ENCODE measurements at regions not wholly inside any gene's neighbourhood (a gene's known extent, or its start where the extent isn't known, plus 50 kb on each side); places are given as distances from the start of the nearest gene placed in this dataset.

GRCh38 chr18:55657572-55658331, 69.8 kb upstream of the TCF4 start:
- Histone ChIP-seq H2AK5ac (ENCODE audit: low read depth, low read length) (no peak overlapping the region), H2BK20ac (ENCODE audit: low read depth, low read length) (no peak overlapping the region), H3K79me1 (ENCODE audit: low read depth in 1 of 2, low read length in 2 of 2) (no peaks in the 10 kb centered on the region), H3K36me3 (ENCODE audit: control insufficient read depth, insufficient read depth, low read length) (no peaks in the 10 kb centered on the region), H4K20me1 (ENCODE audit: insufficient read depth, low read length) (no peaks in the 10 kb centered on the region), H3K9me3 (ENCODE audit: control insufficient read depth, insufficient read depth, low read length) (no peaks in the 10 kb centered on the region), H2AK9ac (replicated peaks; ENCODE audit: low read depth, low read length, poor library complexity) (no peak overlapping the region), H2AFZ (replicated peaks; ENCODE audit: low read length, poor library complexity) (no peak overlapping the region), H3K14ac (replicated peaks; ENCODE audit: low read depth, low read length) (no peak overlapping the region), H3K9ac (ENCODE audit: low read depth, low read length) (no peak overlapping the region), H3K4me2 (ENCODE audit: low read depth, low read length) (no peak overlapping the region), H3K4ac (ENCODE audit: low read depth, low read length) (no peak overlapping the region), H2BK5ac (ENCODE audit: low read depth, low read length, poor library complexity, severe bottlenecking) (no peak overlapping the region), H3K18ac (ENCODE audit: low read depth, low read length) (no peak overlapping the region), H4K5ac (ENCODE audit: low read depth, low read length) (no peak overlapping the region), H3K23ac (ENCODE audit: low read depth, low read length) (no peak overlapping the region), H2BK120ac (ENCODE audit: low read depth, low read length) (no peak overlapping the region), H2BK15ac (ENCODE audit: low read depth, low read length) (no peak overlapping the region), H3K56ac (ENCODE audit: extremely low read depth, insufficient read depth, low read length) (no peak overlapping the region), H3K9me1 (ENCODE audit: insufficient read depth, low read length) (no peaks in the 10 kb centered on the region), H3K27me3 (ENCODE audit: control insufficient read depth, insufficient read depth, low read length) (peaks cover 2% of the 10 kb centered on the region; the same call in 1 of the 2 replicates), H4K91ac (ENCODE audit: insufficient read depth, low read depth, low read length) (no peak overlapping the region), H4K8ac (ENCODE audit: low read depth in 2 of 2, low read length in 2 of 2) (no peak overlapping the region), H3K27ac (ENCODE audit: insufficient read depth, low read length) (no peak overlapping the region), H3K4me1 (ENCODE audit: control insufficient read depth, insufficient read depth, low read length) (no peaks in the 10 kb centered on the region), H3K4me3 (ENCODE audit: insufficient read depth, low read depth, low read length) (no peak overlapping the region)
- intact Hi-C loops (cut with micrococcal nuclease): no loop called here
- no TSS peak for BruUV-seq (replicated peaks)
- 92% methylated on average over 2 of the region's 4 CpGs; no CpG with 5 or more reads in 1 of the 2 experiments for WGBS, 2 experiments (ENCODE audit: extremely low coverage in 2 of 2, insufficient read length in 1 of 2)
- in situ Hi-C loops (cut with MboI; ENCODE audit: low sequenced_read_pairs): no loop called here
- TF ChIP-seq BHLHE40 (IDR thresholded peaks at IDR 0.05; ENCODE audit: low read depth, low read length): no peak
- no peak for TF ChIP-seq SMC3 (IDR thresholded peaks at IDR 0.05; ENCODE audit: low read depth, low read length)
- no peak for TF ChIP-seq FOS (IDR thresholded peaks at IDR 0.05; ENCODE audit: low read depth, low read length)
- TF ChIP-seq MXI1 (IDR thresholded peaks at IDR 0.05; ENCODE audit: borderline replicate concordance, low read depth, low read length): no peak
- TF ChIP-seq RCOR1 (IDR thresholded peaks at IDR 0.05; ENCODE audit: insufficient replicate concordance, low read length): no peak
- no peak for TF ChIP-seq NFE2L2 (IDR thresholded peaks at IDR 0.05; ENCODE audit: low read depth, low read length)
- no peak for TF ChIP-seq POLR2A (IDR thresholded peaks at IDR 0.05; ENCODE audit: low read depth, low read length)
- TF ChIP-seq CHD1 (IDR thresholded peaks at IDR 0.05; ENCODE audit: low read depth, low read length): no peak
- no peak for TF ChIP-seq ELK1 (IDR thresholded peaks at IDR 0.05; ENCODE audit: borderline replicate concordance, low read depth, low read length)
- TF ChIP-seq RFX5 (IDR thresholded peaks at IDR 0.05; ENCODE audit: low read depth, low read length): no peak
- TF ChIP-seq RAD21 (IDR thresholded peaks at IDR 0.05; ENCODE audit: low read length): no peak
- TF ChIP-seq, protein P1, sequence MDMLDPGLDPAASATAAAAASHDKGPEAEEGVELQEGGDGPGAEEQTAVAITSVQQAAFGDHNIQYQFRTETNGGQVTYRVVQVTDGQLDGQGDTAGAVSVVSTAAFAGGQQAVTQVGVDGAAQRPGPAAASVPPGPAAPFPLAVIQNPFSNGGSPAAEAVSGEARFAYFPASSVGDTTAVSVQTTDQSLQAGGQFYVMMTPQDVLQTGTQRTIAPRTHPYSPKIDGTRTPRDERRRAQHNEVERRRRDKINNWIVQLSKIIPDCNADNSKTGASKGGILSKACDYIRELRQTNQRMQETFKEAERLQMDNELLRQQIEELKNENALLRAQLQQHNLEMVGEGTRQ (IDR thresholded peaks at IDR 0.05; ENCODE audit: low read depth, low read length): no peak
- TF ChIP-seq, protein P2, sequence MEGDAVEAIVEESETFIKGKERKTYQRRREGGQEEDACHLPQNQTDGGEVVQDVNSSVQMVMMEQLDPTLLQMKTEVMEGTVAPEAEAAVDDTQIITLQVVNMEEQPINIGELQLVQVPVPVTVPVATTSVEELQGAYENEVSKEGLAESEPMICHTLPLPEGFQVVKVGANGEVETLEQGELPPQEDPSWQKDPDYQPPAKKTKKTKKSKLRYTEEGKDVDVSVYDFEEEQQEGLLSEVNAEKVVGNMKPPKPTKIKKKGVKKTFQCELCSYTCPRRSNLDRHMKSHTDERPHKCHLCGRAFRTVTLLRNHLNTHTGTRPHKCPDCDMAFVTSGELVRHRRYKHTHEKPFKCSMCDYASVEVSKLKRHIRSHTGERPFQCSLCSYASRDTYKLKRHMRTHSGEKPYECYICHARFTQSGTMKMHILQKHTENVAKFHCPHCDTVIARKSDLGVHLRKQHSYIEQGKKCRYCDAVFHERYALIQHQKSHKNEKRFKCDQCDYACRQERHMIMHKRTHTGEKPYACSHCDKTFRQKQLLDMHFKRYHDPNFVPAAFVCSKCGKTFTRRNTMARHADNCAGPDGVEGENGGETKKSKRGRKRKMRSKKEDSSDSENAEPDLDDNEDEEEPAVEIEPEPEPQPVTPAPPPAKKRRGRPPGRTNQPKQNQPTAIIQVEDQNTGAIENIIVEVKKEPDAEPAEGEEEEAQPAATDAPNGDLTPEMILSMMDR (conservative IDR thresholded peaks at IDR 0.05; ENCODE audit: low read depth, low read length): no peak
- TF ChIP-seq MAFK (IDR thresholded peaks at IDR 0.05; ENCODE audit: low read depth, low read length): no peak
- no peak for TF ChIP-seq CEBPB (IDR thresholded peaks at IDR 0.05; ENCODE audit: low read depth, low read length)
- TF ChIP-seq MAZ (IDR thresholded peaks at IDR 0.05; ENCODE audit: borderline replicate concordance, low read depth, low read length): no peak
- ChIA-PET CTCF (interaction anchor here (1.4 kb wide), 1 partner anchor 12 kb away, joined by 3 read pairs; no protein-coding TSS in a partner anchor), POLR2A (ENCODE audit: unreplicated experiment) (no interaction called here)
- no peak for ATAC-seq (ENCODE audit: low read depth)
- dilution Hi-C loops (cut with HindIII; ENCODE audit: low sequenced_read_pairs, unreplicated experiment): no loop called here
- DNase-seq: no peak

Measured in IMR-90 (cell line).